HG03103 (cell line): ENCODE measurements at regions not wholly inside any gene's neighbourhood (a gene's known extent, or its start where the extent isn't known, plus 50 kb on each side); places are given as distances from the start of the nearest gene placed in this dataset.

Source experiments
- ATAC-seq: cut with Tn5 transposase; IDR thresholded peaks from one replicate; pipeline ENCODE4 v1.9.1; 2021; ENCODE audit warnings: low read depth; ENCODE audit not compliant: unreplicated experiment

DNA sequence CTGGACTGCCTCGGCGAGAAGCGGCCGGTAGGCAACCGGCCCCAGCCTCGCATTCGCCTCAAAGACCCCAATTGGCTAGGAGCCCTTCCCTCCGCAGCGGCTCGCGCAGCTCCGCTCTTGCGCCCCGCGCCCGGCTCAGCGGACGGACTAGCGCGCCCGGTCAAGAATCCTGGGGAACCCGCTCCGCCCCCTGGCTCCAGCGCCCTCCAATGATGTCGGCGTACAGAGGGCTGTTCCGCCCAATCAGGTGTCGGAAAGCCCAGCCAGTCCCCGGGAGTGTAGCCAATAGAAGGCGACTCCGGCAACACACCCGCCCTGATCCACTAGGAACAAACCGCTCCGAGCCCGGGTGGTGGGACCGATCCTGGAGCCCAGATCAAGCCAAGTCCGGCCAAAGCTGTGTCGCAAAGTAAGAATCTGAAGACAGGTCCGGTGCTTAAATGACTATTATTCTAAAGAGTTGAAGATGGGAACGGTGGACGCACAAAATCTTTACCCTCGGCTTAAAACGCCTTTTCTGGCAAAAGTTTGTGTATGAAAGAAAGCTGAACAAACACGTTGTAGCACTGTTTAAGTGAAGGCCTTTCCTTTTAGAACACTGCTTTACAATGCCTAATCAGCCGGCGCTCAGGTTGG is 132.2 kb downstream of the OGFRL1 start:
- ATAC-seq, result no peak

GRCh38 chr6:71421611-71422010 is 133.0 kb downstream of the OGFRL1 start:
- no peak for ATAC-seq

- no peak for ATAC-seq
Observed at GRCh38 chr6:71430018-71430417, 141.4 kb downstream of the OGFRL1 start.

DNA sequence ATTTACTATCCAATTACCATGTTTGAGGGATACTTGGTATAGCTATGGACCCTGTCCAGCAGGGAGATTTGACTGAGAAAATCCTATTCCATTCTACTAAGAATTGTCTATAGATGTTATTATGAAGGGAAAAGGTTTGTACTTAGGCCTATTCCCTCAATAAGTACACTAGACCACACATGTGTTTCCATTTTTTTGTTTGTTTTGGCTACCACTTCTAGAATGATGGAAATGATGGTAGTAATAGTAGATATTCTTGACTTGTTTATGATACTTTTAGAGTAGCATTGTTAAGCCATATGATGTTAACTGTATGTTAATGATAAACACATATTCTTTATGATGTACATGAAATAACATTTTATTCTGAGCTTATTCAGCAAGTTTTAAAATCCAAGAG is 144.8 kb downstream of the OGFRL1 start:
- no peak for ATAC-seq

DNA sequence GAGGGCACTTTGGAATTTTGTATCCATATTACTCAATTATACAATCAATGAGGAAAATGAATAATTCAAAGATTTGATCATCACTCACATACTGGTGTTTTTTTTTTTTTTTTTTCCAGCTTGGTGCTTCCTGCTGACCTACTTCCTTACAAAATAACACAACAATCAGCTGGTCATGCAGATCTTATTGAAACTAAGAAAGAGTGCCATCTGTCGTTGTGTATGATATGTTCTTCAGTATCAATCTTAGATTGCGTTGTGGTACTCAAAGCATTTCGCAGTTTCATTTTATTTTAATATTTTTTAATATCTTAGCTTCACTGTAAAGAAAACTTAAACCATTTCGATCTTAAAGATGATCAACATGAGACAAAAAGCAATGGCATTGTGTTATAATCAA is 155.6 kb downstream of the OGFRL1 start:
- ATAC-seq, result no peak

DNA sequence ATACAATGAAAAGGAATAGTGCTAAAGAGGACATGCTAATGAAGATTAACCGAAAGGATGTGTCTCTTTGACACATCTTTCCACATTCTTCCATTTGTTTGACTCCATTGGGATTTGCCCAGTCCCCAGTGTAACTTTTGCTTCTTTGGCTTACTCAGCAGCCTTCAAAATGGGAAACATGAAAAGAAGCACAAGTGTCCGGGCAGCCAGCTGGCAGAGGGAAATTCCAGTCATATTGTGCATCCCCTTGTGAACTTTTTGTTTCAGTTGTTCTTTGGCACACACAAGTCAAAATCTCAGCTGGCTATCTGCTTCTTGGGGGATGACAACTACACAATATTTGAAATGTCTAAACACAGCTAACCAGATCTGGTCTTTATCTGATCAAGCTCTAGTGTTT is 157.4 kb downstream of the OGFRL1 start:
- ATAC-seq, result no peak

- ATAC-seq, result no peak
Observed at GRCh38 chr6:71446470-71446869, 157.9 kb downstream of the OGFRL1 start.

DNA sequence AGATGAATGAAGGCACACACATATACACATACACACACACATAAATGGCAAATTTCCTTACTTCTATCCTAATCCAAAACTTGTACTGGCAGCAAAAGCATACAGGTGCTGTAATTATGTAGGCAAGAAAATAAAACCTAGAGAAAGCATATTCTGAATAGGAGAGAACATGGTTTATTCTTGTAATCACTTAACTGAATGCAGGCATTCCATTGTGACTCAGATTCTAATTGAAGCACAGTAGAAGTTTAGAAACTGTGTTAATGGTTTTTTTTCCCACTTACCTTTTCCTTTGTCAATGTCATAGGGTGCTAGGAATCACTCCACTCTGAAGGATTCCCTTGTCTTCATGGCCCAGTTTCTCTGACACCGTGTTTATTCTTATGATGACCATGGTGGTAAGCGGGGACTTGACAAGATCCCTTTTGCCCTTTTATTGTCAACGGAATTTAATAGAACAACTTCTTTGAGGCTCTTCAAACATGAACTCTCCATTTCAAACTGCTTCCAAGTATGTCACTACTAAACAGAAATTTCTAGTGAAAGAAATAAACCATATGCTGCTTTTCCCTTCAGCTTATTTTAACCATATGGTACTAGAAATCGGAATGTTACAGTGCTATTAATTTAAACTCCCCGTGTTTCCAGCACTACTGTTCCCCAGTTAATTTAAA is 164.2 kb downstream of the OGFRL1 start:
- ATAC-seq, result no peak

GRCh38 chr6:71453371-71453706 is 164.7 kb downstream of the OGFRL1 start:
- no peak for ATAC-seq

- no peak for ATAC-seq
Observed at GRCh38 chr6:71454056-71454455, 165.4 kb downstream of the OGFRL1 start.

DNA sequence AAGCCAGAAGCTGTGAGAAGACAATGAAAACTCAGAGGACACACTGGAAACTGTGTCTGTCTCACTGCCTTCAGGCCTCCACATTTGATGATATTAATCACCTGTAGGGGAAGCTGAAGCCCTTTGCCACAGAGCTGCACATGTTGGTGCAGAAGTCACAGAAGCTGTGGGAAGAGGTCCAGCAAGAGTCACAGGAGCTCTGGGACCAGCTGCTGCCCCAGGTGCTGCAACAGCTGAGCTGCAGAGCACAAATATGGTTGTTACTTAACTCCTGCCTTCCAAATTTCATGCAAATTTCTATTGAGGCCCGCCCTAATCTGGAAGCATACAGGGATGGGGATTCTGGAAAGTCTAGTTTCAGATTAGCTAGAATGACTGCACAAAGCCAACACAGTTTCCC is 169.3 kb downstream of the OGFRL1 start:
- ATAC-seq, result no peak

DNA sequence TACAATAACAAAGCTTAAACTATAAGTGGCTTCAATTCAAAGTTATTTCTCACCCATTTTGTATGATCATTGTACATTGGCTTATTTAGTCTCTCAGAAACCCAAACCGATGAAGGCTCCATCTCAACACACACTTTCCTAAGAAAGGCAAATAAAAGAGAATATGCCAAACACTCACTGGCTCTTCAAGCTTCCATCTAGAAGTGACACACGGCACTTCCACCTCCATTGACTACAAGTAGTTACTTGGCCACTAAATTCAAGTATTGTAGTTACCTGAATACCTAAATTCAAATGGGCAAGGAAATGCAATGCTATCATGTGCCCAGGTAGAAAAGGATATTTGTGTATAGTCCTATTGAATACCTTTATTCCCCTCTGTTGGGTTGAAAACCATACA is 170.6 kb downstream of the OGFRL1 start:
- no peak for ATAC-seq

- no peak for ATAC-seq
Observed at GRCh38 chr6:71460933-71461332, 172.3 kb downstream of the OGFRL1 start.

GRCh38 chr6:71463061-71463460 is 174.4 kb downstream of the OGFRL1 start:
- ATAC-seq, result no peak

DNA sequence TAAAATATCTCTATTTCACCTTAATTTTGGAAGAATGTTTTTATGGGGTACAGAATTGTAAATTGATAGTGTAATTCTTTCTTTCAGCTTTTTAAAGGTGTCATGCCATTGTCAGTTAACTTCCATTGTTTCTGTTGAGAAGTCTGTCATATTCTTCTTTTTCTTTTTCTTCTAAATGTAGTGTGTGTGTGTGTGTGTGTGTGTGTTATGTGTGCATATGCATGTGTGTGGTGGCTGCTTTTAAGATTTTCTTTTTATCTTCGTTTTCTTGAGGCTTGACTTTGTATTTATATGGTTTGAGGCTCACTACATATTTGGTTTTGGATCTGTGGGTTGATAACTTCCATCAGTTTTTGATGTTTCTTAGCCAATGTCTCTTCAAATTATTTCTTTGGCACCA is 176.5 kb downstream of the OGFRL1 start:
- no peak for ATAC-seq

DNA sequence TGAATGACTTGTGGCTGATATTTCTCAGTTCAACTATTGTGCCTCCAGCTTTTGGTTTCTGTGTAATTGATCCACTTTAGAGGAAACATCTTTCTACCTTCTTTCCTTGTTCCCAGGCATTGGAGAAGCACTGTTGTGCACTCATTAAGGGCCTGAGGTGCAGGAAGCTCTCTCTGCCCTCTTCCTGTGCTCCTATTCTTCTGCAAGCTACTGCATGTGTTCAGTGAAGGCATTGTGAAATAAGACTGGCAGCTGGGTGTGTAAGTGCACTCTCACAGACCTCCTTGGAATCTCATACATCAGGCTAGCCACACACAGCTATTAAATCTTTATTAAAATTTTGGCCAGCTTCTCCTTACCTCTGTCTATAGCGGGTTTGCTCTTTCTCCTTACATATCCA is 177.8 kb downstream of the OGFRL1 start:
- ATAC-seq, result no peak

- ATAC-seq, result no peak
Observed at GRCh38 chr6:71468038-71468437, 179.4 kb downstream of the OGFRL1 start.

- ATAC-seq, result no peak
Observed at GRCh38 chr6:71468841-71469700, 180.5 kb downstream of the OGFRL1 start.

DNA sequence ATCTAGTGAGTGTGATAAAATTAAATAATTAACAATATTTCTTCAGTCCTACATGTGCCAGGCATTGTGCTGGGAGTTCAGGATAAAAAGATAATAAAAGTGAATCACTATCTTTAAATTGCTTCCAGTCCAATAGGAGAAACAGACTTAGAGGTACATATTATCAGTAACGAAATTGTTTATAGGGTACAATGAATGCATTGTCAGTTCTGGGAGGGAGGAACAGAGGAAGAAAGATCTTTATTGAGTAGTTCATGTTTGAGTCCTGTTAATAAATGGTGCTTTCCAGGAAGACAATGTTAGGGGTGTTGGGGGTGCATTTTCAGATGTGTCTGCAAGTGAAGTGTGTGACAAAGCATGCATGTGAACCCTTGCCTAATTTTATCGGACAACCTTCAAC is 183.1 kb downstream of the OGFRL1 start:
- ATAC-seq, result no peak

DNA sequence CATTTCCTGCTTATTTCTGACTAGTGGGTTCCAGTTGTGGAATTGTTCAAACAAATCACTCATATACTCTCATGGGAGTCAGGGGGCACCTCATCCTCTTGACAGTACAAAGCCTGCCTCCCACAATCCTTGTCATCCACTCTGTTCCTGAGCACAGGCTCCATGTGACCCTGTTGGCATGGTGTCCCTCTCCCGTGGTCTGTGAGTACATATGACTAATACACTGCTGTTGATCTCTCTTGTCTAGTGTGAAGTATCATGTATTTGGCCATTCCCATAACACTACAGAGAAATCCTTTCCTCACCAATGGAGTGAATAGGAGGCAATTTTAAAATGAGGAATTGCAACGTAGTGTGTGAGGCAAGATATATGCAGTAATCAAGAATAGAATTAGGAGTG is 185.3 kb downstream of the OGFRL1 start:
- no peak for ATAC-seq

- ATAC-seq, result no peak
Observed at GRCh38 chr6:71474942-71475341, 186.3 kb downstream of the OGFRL1 start.

GRCh38 chr6:71476371-71476770 is 187.8 kb downstream of the OGFRL1 start:
- ATAC-seq, result no peak
